Keratinocyte (primary cell): ENCODE measurements at regions not wholly inside any gene's neighbourhood (a gene's known extent, or its start where the extent isn't known, plus 50 kb on each side); places are given as distances from the start of the nearest gene placed in this dataset.

Experiments
- DNase-seq: peaks from one replicate; pipeline ENCODE4 v3.0.0-alpha.2; 2011; ENCODE audit warnings: low read depth, missing footprints, low spot score
- FAIRE-seq: peaks from 2 replicates; lab custom pipeline; 2011; peaks lifted over from hg19 to GRCh38; lab: Jason Lieb, UNC
- H2AFZ ChIP-seq: 2 replicates; pipeline ENCODE4 v1.6.0; 2012; ENCODE audit warnings: low read length, control low read depth, inconsistent platforms; ENCODE audit not compliant: control insufficient read depth
- H3K27ac ChIP-seq: 2 replicates; pipeline ENCODE4 v1.5.1; 2011; ENCODE audit warnings: low read length; ENCODE audit not compliant: control insufficient read depth, insufficient read depth
- H3K27me3 ChIP-seq: 3 replicates; pipeline ENCODE4 v1.6.0; 2011; ENCODE audit warnings: low read length; ENCODE audit not compliant: control insufficient read depth, insufficient read depth; ENCODE audit errors: extremely low read depth
- H3K36me3 ChIP-seq, 2 experiments: 2 replicates in 1 of 2; 3 replicates in 1 of 2; pipeline ENCODE4 v1.5.1; 2011; ENCODE audit warnings: low read length in 2 of 2, mild to moderate bottlenecking in 1 of 2; ENCODE audit not compliant: control insufficient read depth in 2 of 2, insufficient read depth in 2 of 2; ENCODE audit errors: extremely low read depth in 1 of 2
- H3K4me1 ChIP-seq: 3 replicates; pipeline ENCODE4 v1.5.1; 2011; ENCODE audit warnings: low read length; ENCODE audit not compliant: control insufficient read depth, insufficient read depth; ENCODE audit errors: extremely low read depth
- H3K4me2 ChIP-seq: 3 replicates; pipeline ENCODE4 v1.6.0; 2011; ENCODE audit warnings: low read depth, low read length; ENCODE audit not compliant: control insufficient read depth, insufficient read depth; ENCODE audit errors: extremely low read depth
- H3K4me3 ChIP-seq, 3 experiments: fragments of 200-600 bp in 1 of 3; sonication (generic) in 1 of 3; 2 replicates in 2 of 3; 3 replicates in 1 of 3; pipeline ENCODE4 v1.5.1; 2011 to 2016; ENCODE audit warnings: low read length in 3 of 3, mild to moderate bottlenecking in 3 of 3, control low read depth in 2 of 3, inconsistent platforms in 1 of 3, low read depth in 1 of 3, mixed read lengths in 1 of 3, mixed run types in 1 of 3, moderate library complexity in 1 of 3; ENCODE audit not compliant: control insufficient read depth in 2 of 3, insufficient read depth in 2 of 3; ENCODE audit errors: extremely low read depth in 1 of 3
- H3K79me2 ChIP-seq: 2 replicates; pipeline ENCODE4 v1.6.0; 2012; ENCODE audit warnings: low read length; ENCODE audit not compliant: control insufficient read depth, insufficient read depth
- H3K9ac ChIP-seq: 3 replicates; pipeline ENCODE4 v1.6.0; 2011; ENCODE audit warnings: low read length; ENCODE audit not compliant: control insufficient read depth, insufficient read depth; ENCODE audit errors: extremely low read depth
- H3K9me1 ChIP-seq: 3 replicates; pipeline ENCODE4 v1.6.0; 2011; ENCODE audit warnings: low read length; ENCODE audit not compliant: control insufficient read depth, insufficient read depth; ENCODE audit errors: extremely low read depth
- H3K9me3 ChIP-seq: 2 replicates; pipeline ENCODE4 v1.5.1; 2012; ENCODE audit warnings: low read depth, low read length; ENCODE audit not compliant: control insufficient read depth
- H4K20me1 ChIP-seq: 3 replicates; pipeline ENCODE4 v1.6.0; 2011; ENCODE audit warnings: low read length; ENCODE audit not compliant: control insufficient read depth, insufficient read depth; ENCODE audit errors: extremely low read depth
- EZH2 ChIP-seq: IDR thresholded peaks from one replicate; pipeline ENCODE4 v1.6.1; 2012; ENCODE audit warnings: inconsistent platforms, mild to moderate bottlenecking, low read length, moderate library complexity
- dilution Hi-C: fragments of 300-500 bp; cut with MboI; formaldehyde crosslinking; loops from one replicate; pipeline ENCODE4 v1.7.0; 2020; ENCODE audit warnings: low sequenced_read_pairs; ENCODE audit not compliant: extremely low pct_ligation_motif_present
- TF ChIP-seq, protein P1 (sequence below), 3 experiments: IDR thresholded peaks in 1 of 3; conservative IDR thresholded peaks in 1 of 3; optimal IDR thresholded peaks in 1 of 3; 2 replicates in 2 of 3; 3 replicates in 1 of 3; pipeline versions ENCODE3 to v1.5.1; 2011; ENCODE audit warnings: low read length in 3 of 3, mild to moderate bottlenecking in 3 of 3, moderate library complexity in 2 of 3, control low read depth in 1 of 3, inconsistent platforms in 1 of 3; ENCODE audit not compliant: insufficient read depth in 2 of 3; ENCODE audit errors: extremely low read depth in 1 of 3

DNA sequence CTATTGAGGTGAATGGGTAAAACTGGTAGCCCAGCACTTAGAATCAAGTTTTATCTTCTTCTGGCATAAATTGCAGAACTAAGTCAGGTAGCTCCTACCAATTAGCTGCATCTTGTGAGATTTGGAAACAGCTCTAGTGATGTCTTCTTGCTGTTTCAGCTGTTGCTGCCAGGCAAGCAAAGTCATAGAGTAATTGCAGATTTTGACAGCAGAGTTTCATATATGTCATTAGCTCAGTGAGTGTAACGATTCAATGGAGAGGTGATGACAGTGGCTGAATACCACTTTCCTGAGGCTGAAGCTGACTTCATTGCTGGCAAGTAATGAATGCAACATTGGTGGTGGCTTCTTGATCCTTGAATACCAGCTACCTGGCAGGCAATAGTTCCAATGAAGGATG is 1109.7 kb upstream of the CDH18 start:
- DNase-seq (no peak), FAIRE-seq (no peak)
- Histone ChIP-seq H3K9me3 (no peaks in the 10 kb centered on the region), H3K4me2 (no peak overlapping the region), H3K36me3 (no peaks in the 10 kb centered on the region), H3K9me1 (no peaks in the 10 kb centered on the region), H3K4me3 (no peak overlapping the region), H3K27ac (no peak overlapping the region), H3K27me3 (no peaks in the 10 kb centered on the region), H3K4me1 (no peaks in the 10 kb centered on the region), H3K79me2 (no peaks in the 10 kb centered on the region), H2AFZ (no peak overlapping the region), H4K20me1 (no peaks in the 10 kb centered on the region), H3K9ac (no peak overlapping the region)
- TF ChIP-seq EZH2: no peak
- TF ChIP-seq, protein P1, sequence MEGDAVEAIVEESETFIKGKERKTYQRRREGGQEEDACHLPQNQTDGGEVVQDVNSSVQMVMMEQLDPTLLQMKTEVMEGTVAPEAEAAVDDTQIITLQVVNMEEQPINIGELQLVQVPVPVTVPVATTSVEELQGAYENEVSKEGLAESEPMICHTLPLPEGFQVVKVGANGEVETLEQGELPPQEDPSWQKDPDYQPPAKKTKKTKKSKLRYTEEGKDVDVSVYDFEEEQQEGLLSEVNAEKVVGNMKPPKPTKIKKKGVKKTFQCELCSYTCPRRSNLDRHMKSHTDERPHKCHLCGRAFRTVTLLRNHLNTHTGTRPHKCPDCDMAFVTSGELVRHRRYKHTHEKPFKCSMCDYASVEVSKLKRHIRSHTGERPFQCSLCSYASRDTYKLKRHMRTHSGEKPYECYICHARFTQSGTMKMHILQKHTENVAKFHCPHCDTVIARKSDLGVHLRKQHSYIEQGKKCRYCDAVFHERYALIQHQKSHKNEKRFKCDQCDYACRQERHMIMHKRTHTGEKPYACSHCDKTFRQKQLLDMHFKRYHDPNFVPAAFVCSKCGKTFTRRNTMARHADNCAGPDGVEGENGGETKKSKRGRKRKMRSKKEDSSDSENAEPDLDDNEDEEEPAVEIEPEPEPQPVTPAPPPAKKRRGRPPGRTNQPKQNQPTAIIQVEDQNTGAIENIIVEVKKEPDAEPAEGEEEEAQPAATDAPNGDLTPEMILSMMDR (optimal IDR thresholded peaks at IDR 0.05 in 1 of 3, IDR thresholded peaks at IDR 0.05 in 1 of 3, conservative IDR thresholded peaks at IDR 0.05 in 1 of 3; ENCODE audit: extremely low read depth in 1 of 3, insufficient read depth in 2 of 3, low read length in 3 of 3): no peak
- dilution Hi-C loops: no loop called here

DNA sequence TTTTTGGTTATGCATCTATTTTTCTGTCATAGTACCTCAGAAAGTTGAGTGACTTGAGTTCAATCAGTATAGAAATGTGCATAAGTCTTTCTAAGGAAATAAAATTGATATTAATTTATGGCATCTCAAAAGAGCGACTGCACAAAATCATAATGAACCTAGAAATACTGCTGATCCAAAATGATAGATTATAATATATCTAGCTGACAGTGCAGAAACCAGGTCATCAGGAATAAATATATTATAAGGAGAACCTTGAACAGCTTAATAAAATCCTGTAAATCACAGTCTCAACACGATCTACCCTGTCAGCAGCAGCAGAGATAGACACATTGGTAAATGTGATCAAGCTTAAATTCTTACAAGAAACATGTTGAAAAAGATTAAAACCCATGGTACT is 1106.6 kb upstream of the CDH18 start:
- no peak overlapping the region for H3K4me3 ChIP-seq
- DNase-seq (no peak), FAIRE-seq (no peak)
- no peaks in the 10 kb centered on the region for H4K20me1 ChIP-seq
- H3K9me1 ChIP-seq: no peaks in the 10 kb centered on the region
- dilution Hi-C loops: no loop called here
- no peak overlapping the region for H2AFZ ChIP-seq
- TF ChIP-seq EZH2: no peak
- TF ChIP-seq, protein P1 (optimal IDR thresholded peaks at IDR 0.05 in 1 of 3, IDR thresholded peaks at IDR 0.05 in 1 of 3, conservative IDR thresholded peaks at IDR 0.05 in 1 of 3; ENCODE audit: extremely low read depth in 1 of 3, insufficient read depth in 2 of 3, low read length in 3 of 3): no peak
- no peaks in the 10 kb centered on the region for H3K36me3 ChIP-seq
- no peak overlapping the region for H3K4me2 ChIP-seq
- no peaks in the 10 kb centered on the region for H3K4me1 ChIP-seq
- H3K27me3 ChIP-seq: no peaks in the 10 kb centered on the region
- no peak overlapping the region for H3K9ac ChIP-seq
- H3K9me3 ChIP-seq: no peaks in the 10 kb centered on the region
- no peaks in the 10 kb centered on the region for H3K79me2 ChIP-seq
- no peak overlapping the region for H3K27ac ChIP-seq
